Hematopoietic multipotent progenitor cell (in vitro differentiated cells): ENCODE measurements at regions not wholly inside any gene's neighbourhood (a gene's known extent, or its start where the extent isn't known, plus 50 kb on each side); places are given as distances from the start of the nearest gene placed in this dataset.
A peak's percentile ranks its signal among the peaks of the same experiment; 100 is the strongest.
"Not testable (repeated sequence)": the region's sequence is repeated elsewhere in the genome, so short reads cannot be mapped to it uniquely, and the experiment has no call there.

Experiments
- DNase-seq, 3 donors: peaks; one replicate each; pipeline ENCODE4 v3.0.0-alpha.2; 2011 to 2015; ENCODE audit warnings: low read depth in 2 of 3, low spot score in 2 of 3

GRCh38 chrX:104391906-104392305 lies 137.2 kb upstream of the ESX1 start:
- no peak for DNase-seq

- DNase-seq, result no peak
Observed at GRCh38 chrX:104376937-104377336, 122.2 kb upstream of the ESX1 start.

GRCh38 chrX:104372547-104372946 lies 117.8 kb upstream of the ESX1 start:
- DNase-seq, result no peak

- DNase-seq, result no peak
Observed at GRCh38 chrX:104370089-104370488, 115.4 kb upstream of the ESX1 start.

- not testable (repeated sequence) for DNase-seq
Observed at GRCh38 chrX:104360774-104361173, 106.0 kb upstream of the ESX1 start.

- no peak for DNase-seq
Observed at GRCh38 chrX:104359124-104359523, 104.4 kb upstream of the ESX1 start.

GRCh38 chrX:104351173-104351769 lies 96.5 kb upstream of the ESX1 start:
- DNase-seq, result no peak

GRCh38 chrX:104347860-104348259 lies 93.1 kb upstream of the ESX1 start:
- no peak for DNase-seq

GRCh38 chrX:104343428-104344129 lies 88.8 kb upstream of the ESX1 start:
- DNase-seq, result peak; percentile 3 to 85 (median 73)

- DNase-seq, result no peak
Observed at GRCh38 chrX:104342065-104342464, 87.3 kb upstream of the ESX1 start.

GRCh38 chrX:104335756-104336155 lies 81.0 kb upstream of the ESX1 start:
- no peak for DNase-seq

GRCh38 chrX:104334971-104335370 lies 80.2 kb upstream of the ESX1 start:
- DNase-seq, result no peak

- no peak for DNase-seq
Observed at GRCh38 chrX:104330966-104331365, 76.2 kb upstream of the ESX1 start.

- DNase-seq, result no peak
Observed at GRCh38 chrX:104329731-104330130, 75.0 kb upstream of the ESX1 start.

- DNase-seq, result no peak
Observed at GRCh38 chrX:104325213-104325585, 70.5 kb upstream of the ESX1 start.

GRCh38 chrX:104324461-104325212 lies 69.9 kb upstream of the ESX1 start:
- no peak for DNase-seq

- no peak for DNase-seq
Observed at GRCh38 chrX:104319346-104319745, 64.6 kb upstream of the ESX1 start.

- no peak for DNase-seq
Observed at GRCh38 chrX:104318330-104319009, 63.7 kb upstream of the ESX1 start.

GRCh38 chrX:104316739-104317138 lies 62.0 kb upstream of the ESX1 start:
- DNase-seq, result no peak

- no peak for DNase-seq
Observed at GRCh38 chrX:104315555-104315954, 60.8 kb upstream of the ESX1 start.

- DNase-seq, result no peak
Observed at GRCh38 chrX:104310657-104311254, 56.0 kb upstream of the ESX1 start.
